Activated CD4-positive, CD25-positive, alpha-beta regulatory T cell treated with anti-CD3 and anti-CD28 coated beads, Interleukin-2, amount 50 U/mL, for 24 hours (primary cell): ENCODE measurements at regions not wholly inside any gene's neighbourhood (a gene's known extent, or its start where the extent isn't known, plus 50 kb on each side); places are given as distances from the start of the nearest gene placed in this dataset.

Experiments
- ATAC-seq, 2 donors: fragments of 150-1000 bp; cut with Tn5 transposase; one replicate each; pipeline ENCODE4 v1.10.0; 2021; ENCODE audit warnings: mild to moderate bottlenecking in 1 of 2, moderate library complexity in 1 of 2

DNA sequence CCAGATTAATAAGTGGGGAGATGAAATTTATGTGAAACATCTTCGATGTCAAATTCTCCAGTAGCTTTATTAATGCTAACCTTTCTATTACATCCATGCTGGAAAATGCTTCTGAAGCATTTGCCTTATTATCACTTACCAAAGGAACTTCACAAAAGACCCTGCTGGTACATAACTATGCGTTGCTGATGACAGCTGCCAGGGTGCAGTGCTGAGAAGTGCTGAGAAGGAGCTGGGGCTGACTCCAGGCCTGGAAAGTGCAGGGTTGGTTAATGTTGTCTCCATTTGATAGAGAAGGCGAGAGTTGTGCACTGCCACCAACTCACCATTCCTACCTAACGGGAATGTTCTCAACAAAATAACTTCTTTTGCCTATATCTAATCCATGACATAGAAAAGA lies 736.0 kb upstream of the NR2F2 start:
- no peak for ATAC-seq

GRCh38 chr15:95595759-95596158 lies 734.7 kb upstream of the NR2F2 start:
- no peak for ATAC-seq

GRCh38 chr15:95596496-95596895 lies 734.0 kb upstream of the NR2F2 start:
- no peak for ATAC-seq

DNA sequence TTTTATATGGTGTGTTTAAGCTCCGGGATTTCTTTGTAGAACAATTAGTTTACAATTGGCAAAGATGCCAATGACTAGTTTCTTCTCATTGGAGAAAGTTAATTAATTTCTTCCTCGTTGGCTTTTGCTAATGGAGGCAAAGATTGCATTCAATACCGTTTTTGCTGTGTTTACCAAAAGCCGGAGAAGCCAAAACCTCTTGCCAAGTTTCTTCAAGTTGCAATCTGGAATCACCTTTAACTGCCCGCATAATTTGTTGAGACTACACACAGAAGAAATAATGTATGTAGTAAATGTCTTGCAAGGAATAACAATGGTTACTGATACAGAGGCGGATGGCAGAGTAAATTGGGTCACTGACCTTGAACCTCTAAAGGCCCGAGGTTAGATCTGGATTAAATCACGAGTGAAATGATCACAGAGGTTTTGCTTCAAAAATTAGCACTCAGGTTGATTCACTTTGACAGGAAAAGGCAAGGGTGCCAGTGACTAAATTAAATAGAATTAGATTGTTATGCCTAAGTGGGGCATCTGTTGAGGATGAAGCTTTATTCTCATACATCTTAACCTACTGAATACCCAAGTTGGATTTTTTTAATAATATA lies 732.1 kb upstream of the NR2F2 start:
- no peak for ATAC-seq

GRCh38 chr15:95600367-95600766 lies 730.1 kb upstream of the NR2F2 start:
- no peak for ATAC-seq

DNA sequence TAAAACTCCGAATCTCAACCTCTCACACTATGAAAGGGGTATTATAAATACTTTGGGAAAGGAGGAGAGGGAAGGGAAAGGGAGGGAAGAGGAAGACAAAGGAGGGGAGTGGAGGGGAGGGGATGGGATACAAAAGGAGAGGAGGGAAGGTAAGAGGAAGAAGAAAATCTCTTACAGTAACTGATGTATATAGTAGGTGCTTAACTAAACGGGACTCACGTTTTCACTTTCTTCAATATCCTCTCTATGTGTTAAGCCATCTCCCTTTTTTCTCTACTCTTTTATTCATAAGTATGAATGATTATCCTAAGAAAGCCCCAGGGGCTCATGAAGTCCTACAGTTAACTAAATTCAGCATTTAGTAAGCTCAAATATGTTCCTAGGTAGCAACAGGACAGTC lies 729.6 kb upstream of the NR2F2 start:
- no peak for ATAC-seq

DNA sequence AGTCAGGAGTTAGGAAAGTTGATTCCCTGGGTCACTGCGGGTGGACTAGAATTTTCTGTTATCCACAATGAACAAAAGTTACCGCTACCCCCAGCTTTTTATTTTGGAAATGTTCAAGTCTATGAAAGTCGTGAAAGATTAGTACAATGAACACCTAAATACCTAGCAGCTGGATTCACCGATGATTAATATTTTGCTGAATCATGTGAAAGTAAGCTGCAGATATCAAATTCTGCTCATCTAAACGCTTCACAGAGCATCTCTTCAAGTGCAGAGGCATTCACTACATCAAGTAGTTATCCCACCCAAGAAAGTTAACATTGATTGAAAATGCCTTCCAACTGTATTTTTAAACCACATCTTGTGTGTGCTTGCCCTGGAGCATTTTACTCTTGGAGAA lies 729.0 kb upstream of the NR2F2 start:
- ATAC-seq = no peak

DNA sequence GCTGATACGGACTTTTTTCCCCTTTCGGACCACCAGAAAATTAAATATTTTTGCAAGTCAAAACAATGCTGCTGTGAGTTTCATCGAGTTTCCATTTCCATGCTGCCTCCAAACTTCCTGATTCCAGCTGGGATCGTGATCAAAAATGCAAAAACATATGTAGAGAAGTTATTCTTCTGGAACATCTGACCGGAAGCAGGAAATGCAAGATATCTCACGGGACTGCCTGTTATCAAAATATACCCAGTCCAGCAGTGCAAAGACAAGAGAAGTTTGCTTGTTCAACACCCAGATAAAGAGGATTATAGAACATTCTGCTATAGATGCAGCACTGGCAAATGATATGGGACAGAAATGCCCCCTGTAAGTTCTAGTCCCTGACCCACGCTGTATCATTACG lies 726.7 kb upstream of the NR2F2 start:
- no peak for ATAC-seq

GRCh38 chr15:95604634-95605036 lies 725.9 kb upstream of the NR2F2 start:
- no peak for ATAC-seq

DNA sequence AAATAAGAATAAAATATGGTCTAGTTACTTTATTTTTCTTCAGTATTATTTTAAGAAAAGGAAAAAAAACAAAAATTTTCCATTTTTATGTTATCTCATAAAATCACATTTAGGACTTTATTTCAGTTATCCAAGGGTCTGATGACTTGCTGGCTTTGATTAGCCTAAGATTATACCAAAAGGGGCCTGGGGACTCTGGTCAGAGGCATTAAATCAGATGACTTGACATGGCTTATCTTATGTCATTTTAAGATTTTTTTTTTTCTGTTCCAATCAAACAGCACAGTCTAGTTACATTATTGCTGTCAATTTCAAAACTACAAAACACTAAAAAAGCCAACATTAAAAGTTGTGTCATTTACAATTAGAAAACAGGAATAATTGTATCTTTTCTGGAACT lies 725.4 kb upstream of the NR2F2 start:
- ATAC-seq = no peak

DNA sequence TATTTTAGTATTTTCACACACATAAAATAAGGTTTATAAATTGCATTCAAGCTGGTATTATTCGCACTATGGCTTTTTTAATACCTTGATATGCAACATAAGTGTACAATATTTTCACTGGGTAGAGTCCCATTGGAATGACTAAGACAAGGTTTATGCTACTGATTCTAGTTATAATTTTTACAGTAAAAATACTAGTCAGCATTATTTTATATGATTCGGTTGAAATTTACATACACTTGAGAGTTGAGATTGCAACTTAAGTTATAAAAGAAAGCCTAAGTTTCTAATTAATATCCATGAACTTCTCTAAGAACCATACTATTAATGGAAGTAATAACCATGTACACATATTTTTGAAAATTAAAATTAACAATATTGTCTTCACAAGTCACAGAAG lies 723.9 kb upstream of the NR2F2 start:
- no peak for ATAC-seq

DNA sequence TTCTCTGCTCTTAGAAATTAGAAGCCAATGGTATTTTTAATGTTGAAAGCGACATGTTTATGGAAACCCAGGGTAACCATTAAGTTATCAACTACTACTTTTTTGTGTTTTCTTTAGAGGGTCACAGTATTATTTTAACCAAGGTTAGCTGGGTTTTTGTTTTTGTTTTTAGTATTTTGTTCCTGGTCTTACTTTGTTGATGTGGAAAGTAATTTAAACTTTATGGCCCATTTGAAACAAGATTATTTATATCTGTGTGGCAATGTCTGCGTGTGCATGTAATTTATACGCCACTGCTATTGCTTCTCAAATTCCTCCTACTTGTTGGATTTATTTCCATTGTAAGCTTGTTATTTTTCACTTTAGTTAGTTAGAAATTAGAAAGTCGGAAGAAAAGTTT lies 722.1 kb upstream of the NR2F2 start:
- ATAC-seq = no peak

- ATAC-seq = no peak
Observed at GRCh38 chr15:95609096-95609495, 721.4 kb upstream of the NR2F2 start.

GRCh38 chr15:95610945-95611344 lies 719.6 kb upstream of the NR2F2 start:
- no peak for ATAC-seq

DNA sequence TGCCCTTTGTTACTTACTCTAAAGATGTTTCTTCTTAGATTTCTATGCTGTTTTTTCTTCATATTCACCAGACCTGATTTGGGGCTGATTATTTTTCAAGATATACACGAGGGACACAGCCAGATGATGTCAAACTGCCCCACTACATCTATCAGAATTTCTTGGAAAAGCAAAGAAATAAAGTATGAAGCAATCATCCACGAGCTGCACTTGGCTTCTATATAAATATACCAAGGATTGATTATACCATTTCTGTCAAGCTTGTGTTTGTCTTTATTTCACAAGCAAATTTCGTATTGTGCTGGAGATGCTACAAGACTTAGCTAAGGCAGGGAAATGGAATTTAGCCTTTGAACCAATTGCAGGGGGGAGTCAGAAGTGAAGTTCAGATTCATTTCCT lies 715.1 kb upstream of the NR2F2 start:
- no peak for ATAC-seq

GRCh38 chr15:95616306-95616705 lies 714.2 kb upstream of the NR2F2 start:
- ATAC-seq = no peak

- peak in 1 of 2 donors; percentile 27 for ATAC-seq
Observed at GRCh38 chr15:95620934-95621579, 709.4 kb upstream of the NR2F2 start.

DNA sequence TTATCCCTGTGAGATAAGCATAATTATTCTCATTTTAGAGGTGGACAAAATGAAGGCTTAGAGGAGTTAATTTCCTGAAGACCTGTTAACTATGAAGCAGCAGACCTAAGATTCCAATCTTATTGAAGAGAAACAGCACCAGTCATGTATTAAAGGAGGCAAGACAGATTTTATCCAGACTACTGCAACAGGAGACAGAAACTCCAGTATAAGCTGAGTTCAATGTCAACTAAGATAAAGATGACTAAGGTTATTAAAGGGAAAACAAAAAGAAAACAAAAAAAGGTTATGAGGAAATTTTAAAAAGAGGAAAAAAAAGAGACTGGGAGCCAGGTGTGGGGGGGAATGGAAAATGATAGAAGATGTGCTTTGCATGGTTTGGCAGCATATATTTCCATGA lies 707.7 kb upstream of the NR2F2 start:
- no peak for ATAC-seq

DNA sequence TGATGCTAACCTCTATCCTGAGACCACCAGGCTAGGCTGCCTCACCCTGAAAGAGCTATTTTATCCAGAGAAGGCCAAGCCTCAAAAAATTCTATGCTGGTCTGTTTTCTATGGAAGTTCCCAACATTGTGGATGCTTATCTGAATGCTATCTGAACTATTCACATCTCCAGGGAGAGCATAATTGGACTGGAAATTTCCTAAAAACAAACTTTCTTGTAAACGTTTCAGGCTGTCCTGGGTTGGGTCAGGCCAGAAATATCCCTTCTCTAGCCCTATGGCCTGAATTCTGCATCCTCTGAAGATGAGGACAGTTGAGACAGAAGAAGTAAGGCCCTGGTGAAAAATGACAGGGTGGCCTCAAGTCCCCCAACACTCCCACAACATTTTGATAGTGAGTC lies 706.4 kb upstream of the NR2F2 start:
- no peak for ATAC-seq

- ATAC-seq = no peak
Observed at GRCh38 chr15:95624616-95625361, 705.7 kb upstream of the NR2F2 start.

DNA sequence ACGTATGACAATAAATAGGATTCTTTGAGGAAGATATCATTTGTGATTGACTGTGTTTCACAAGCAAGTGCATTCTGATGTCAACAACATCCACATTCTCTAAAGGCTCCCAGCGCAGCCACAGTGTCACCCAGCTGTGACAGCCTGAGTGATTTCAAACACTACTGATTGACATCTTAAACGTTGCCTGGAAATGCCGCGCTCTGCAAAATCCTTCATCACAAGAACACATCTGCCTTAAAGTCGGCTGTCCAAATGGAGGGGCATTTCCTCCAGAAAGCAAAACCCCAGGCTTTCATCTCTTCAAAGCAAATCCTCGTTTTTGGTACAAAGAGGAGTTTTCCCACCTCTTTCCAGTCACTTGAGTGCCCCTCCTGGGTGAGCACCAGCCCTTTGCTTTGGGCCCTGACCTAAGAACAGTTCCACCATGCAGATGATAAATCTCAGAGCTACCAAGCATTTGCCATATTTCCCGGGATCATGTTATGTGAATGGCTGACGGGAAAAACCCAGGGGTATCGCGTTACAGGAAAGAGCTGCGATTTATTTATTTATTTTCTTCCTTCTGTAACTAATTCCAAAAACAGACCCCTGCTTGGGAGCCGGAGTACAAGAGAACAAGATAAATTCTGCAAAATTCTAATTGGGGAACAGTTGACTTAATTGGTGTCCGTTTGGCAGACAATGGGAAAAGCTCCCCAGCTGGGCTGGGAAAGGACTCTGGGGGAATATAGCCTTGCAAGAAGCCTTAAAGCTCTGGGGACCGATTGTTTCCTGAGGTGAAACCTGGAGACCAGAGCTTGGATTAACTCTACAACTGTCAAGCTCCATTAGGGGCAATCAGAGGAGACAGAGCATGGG lies 703.8 kb upstream of the NR2F2 start:
- no peak for ATAC-seq

- ATAC-seq = no peak
Observed at GRCh38 chr15:95629503-95630168, 700.9 kb upstream of the NR2F2 start.

GRCh38 chr15:95630683-95631082 lies 699.8 kb upstream of the NR2F2 start:
- no peak for ATAC-seq
